ENCODE measurements at regions not wholly inside any gene's neighbourhood (a gene's known extent, or its start where the extent isn't known, plus 50 kb on each side); places are given as distances from the start of the nearest gene placed in this dataset.
"Not testable (repeated sequence)": the region's sequence is repeated elsewhere in the genome, so short reads cannot be mapped to it uniquely, and the experiment has no call there.

DNA sequence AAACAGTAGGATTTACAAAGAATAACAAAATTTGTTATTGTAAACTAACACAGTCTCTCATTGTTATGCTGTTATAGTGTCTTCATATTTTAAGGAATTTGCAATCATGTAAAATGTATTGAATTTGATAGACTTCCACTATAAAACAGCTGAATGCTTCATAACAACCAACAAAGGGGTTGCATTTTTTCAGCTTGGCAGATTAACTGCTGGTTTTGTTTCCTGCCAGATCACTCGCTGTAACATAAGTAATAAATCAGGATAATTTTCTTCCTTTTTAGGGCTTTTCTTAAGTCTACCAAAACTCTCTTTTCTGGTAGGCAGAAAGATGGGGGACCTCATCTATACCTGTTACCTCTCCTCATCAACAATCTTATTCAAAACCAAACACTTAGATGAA is 169.8 kb downstream of the SAMD5 start:
- no peaks in the 10 kb centered on the region for H3K27me3 ChIP-seq
- no peaks in the 10 kb centered on the region for H3K4me1 ChIP-seq (ENCODE audit: low read depth)
- TF ChIP-seq, protein P1, sequence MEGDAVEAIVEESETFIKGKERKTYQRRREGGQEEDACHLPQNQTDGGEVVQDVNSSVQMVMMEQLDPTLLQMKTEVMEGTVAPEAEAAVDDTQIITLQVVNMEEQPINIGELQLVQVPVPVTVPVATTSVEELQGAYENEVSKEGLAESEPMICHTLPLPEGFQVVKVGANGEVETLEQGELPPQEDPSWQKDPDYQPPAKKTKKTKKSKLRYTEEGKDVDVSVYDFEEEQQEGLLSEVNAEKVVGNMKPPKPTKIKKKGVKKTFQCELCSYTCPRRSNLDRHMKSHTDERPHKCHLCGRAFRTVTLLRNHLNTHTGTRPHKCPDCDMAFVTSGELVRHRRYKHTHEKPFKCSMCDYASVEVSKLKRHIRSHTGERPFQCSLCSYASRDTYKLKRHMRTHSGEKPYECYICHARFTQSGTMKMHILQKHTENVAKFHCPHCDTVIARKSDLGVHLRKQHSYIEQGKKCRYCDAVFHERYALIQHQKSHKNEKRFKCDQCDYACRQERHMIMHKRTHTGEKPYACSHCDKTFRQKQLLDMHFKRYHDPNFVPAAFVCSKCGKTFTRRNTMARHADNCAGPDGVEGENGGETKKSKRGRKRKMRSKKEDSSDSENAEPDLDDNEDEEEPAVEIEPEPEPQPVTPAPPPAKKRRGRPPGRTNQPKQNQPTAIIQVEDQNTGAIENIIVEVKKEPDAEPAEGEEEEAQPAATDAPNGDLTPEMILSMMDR (IDR thresholded peaks at IDR 0.05; ENCODE audit: low read depth, low read length) = no peak
- no peak overlapping the region for H3K4me3 ChIP-seq
- H3K27ac ChIP-seq = no peak overlapping the region
- no peaks in the 10 kb centered on the region for H3K9me3 ChIP-seq (ENCODE audit: low read depth)
- no peaks in the 10 kb centered on the region for H3K36me3 ChIP-seq
- no peak for DNase-seq (ENCODE audit: low read depth in 1 of 2, low spot score in 1 of 2)

DNA sequence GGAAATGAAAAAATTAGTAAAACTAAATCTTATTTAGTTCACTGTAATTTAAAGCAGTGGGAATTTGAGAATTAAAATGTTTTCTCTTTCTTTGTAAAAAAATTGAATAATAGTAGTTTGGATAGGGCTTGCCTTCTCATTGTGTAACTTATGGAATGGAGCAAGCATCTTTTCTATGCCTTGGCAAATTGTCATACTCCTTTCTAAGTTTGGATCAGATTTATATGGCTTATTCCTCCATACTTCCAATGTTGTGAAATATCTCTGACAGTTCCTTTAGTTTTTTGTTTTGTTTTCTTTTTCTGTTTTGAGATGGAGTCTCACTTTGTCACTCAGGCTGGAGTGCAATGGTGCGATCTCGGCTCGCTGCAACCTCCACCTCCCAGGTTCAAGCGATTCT is 176.4 kb downstream of the SAMD5 start:
- TF ChIP-seq, protein P1 (IDR thresholded peaks at IDR 0.05; ENCODE audit: low read depth, low read length) = no peak
- Histone ChIP-seq H3K4me1 (ENCODE audit: low read depth) (no peaks in the 10 kb centered on the region), H3K4me3 (no peak overlapping the region), H3K36me3 (no peaks in the 10 kb centered on the region), H3K27ac (no peak overlapping the region), H3K9me3 (ENCODE audit: low read depth) (no peaks in the 10 kb centered on the region), H3K27me3 (no peaks in the 10 kb centered on the region)
- DNase-seq (ENCODE audit: low read depth in 1 of 2, low spot score in 1 of 2) = no peak

DNA sequence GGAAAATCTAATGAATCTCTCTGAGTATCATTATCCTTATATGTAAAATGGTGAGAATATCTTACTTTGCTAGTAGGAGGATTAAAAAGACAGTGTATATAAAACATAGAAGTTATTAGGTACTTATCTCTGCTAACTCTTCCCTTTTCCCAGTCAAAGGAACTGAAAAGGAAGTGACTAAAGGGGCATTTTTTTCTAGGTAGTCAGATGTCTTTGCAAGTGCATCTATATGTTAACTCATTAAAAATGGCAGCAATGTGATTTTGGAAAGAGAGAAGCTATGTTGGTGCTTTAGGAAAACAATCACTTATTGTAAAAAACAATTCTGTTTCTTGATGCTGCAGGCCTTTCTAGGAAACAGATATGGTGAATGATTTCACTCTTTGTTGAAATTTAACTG is 180.9 kb downstream of the SAMD5 start:
- H3K9me3 ChIP-seq (ENCODE audit: low read depth) = no peaks in the 10 kb centered on the region
- DNase-seq (ENCODE audit: low read depth in 1 of 2, low spot score in 1 of 2) = no peak
- TF ChIP-seq, protein P1 (IDR thresholded peaks at IDR 0.05; ENCODE audit: low read depth, low read length) = no peak
- H3K36me3 ChIP-seq = no peaks in the 10 kb centered on the region
- H3K27ac ChIP-seq = no peak overlapping the region
- H3K4me1 ChIP-seq (ENCODE audit: low read depth) = no peaks in the 10 kb centered on the region
- H3K4me3 ChIP-seq = no peak overlapping the region
- no peaks in the 10 kb centered on the region for H3K27me3 ChIP-seq

DNA sequence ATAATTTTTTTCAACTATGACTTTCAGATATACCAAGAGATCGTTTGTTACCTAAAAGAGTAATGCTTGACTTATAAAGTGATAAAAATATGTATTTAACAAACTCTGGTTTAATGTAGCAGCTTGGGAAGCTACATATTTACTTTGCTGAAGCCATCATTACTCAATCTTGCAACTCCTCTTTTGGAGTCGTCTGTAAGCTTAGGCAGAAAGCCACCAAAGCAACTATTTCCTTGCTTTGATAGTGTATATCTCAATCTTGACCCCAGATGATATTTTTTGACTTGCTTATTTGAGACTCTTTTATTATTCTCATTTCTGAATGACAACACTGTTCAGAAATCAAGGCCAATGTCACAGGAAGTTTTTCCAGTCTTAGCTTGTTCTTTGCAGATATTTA is 183.0 kb downstream of the SAMD5 start:
- H3K4me1 ChIP-seq (ENCODE audit: low read depth) = no peaks in the 10 kb centered on the region
- TF ChIP-seq, protein P1 (IDR thresholded peaks at IDR 0.05; ENCODE audit: low read depth, low read length) = no peak
- H3K4me3 ChIP-seq = no peak overlapping the region
- no peaks in the 10 kb centered on the region for H3K9me3 ChIP-seq (ENCODE audit: low read depth)
- no peak for DNase-seq (ENCODE audit: low read depth in 1 of 2, low spot score in 1 of 2)
- no peak overlapping the region for H3K27ac ChIP-seq
- no peaks in the 10 kb centered on the region for H3K27me3 ChIP-seq
- no peaks in the 10 kb centered on the region for H3K36me3 ChIP-seq

DNA sequence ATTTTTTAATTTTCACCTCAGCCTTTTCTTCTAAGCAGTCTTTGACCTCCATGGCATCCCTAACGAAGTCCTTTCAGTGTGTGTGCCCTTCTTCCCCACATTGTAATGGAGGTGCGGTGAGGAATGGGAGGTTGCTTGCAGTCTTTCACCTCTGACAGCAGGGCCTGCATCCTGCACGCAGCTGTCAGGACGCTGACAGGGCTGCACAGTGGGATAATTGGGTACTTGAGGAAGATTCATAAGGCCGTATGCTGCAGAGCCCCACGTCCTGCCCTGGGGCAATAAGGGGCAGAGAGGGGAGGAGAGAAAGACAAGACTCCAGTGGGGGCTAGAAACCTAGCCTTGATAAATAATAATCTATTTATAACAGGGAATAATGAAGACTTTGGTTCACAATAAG is 184.7 kb downstream of the SAMD5 start:
- no peaks in the 10 kb centered on the region for H3K36me3 ChIP-seq
- H3K4me1 ChIP-seq (ENCODE audit: low read depth) = no peaks in the 10 kb centered on the region
- no peak for DNase-seq (ENCODE audit: low read depth in 1 of 2, low spot score in 1 of 2)
- TF ChIP-seq, protein P1 (IDR thresholded peaks at IDR 0.05; ENCODE audit: low read depth, low read length) = no peak
- no peaks in the 10 kb centered on the region for H3K27me3 ChIP-seq
- H3K4me3 ChIP-seq = no peak overlapping the region
- H3K27ac ChIP-seq = no peak overlapping the region
- H3K9me3 ChIP-seq (ENCODE audit: low read depth) = no peaks in the 10 kb centered on the region

DNA sequence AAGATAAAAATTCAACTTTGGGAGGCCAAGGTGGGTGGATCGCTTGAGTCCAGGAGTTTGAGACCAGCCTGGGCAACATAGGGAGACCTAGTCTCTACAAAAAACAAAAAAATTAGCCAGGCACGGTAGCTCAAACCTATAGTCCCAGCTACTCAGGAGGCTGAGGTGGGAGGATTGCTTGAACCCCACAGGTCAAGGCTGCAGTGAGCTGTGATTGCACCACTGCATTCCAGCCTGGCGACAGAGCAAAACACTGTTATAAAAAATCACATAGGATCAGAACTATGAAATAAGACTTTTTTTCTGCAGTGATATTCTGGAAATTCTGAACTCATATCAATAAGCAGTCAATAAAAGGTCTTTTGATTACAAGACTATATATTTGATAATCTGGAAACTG is 186.1 kb downstream of the SAMD5 start:
- H3K4me1 ChIP-seq (ENCODE audit: low read depth); DNase-seq (ENCODE audit: low read depth in 1 of 2, low spot score in 1 of 2); H3K9me3 ChIP-seq (ENCODE audit: low read depth); H3K27ac ChIP-seq; H3K4me3 ChIP-seq; H3K27me3 ChIP-seq; H3K36me3 ChIP-seq: not testable (repeated sequence)

All from cardiac muscle cell (in vitro differentiated cells and primary cell).